Small intestine (tissue), 7 donors: ENCODE measurements at regions not wholly inside any gene's neighbourhood (a gene's known extent, or its start where the extent isn't known, plus 50 kb on each side); places are given as distances from the start of the nearest gene placed in this dataset.
A peak's percentile ranks its signal among the peaks of the same experiment; 100 is the strongest.

Source experiments
- DNase-seq, 2 donors: peaks; one replicate each; pipeline versions ENCODE4 v3.0.0 to v3.0.0-alpha.2; 2013
- FAIRE-seq: peaks from 2 replicates; lab custom pipeline; 2012; peaks lifted over from hg19 to GRCh38; lab: Jason Lieb, UNC
- H3K27ac ChIP-seq, 3 donors: one replicate each; pipeline ENCODE4 v1.5.1; 2013; ENCODE audit warnings: low read length in 2 of 3, mild to moderate bottlenecking in 2 of 3, control low read depth in 1 of 3, inconsistent platforms in 1 of 3, low read depth in 1 of 3, moderate library complexity in 1 of 3
- H3K27me3 ChIP-seq, 3 donors: one replicate each; pipeline ENCODE4 v1.6.1; 2013; ENCODE audit warnings: low read length in 3 of 3, inconsistent platforms in 1 of 3; ENCODE audit not compliant: control insufficient read depth in 3 of 3, insufficient read depth in 3 of 3
- H3K36me3 ChIP-seq, 3 donors: one replicate each; pipeline ENCODE4 v1.6.1; 2013; ENCODE audit warnings: low read length in 3 of 3, inconsistent platforms in 1 of 3, low read depth in 1 of 3, mild to moderate bottlenecking in 1 of 3, moderate library complexity in 1 of 3; ENCODE audit not compliant: control insufficient read depth in 3 of 3, insufficient read depth in 2 of 3
- H3K4me1 ChIP-seq, 3 donors: one replicate each; pipeline ENCODE4 v1.6.1; 2013; ENCODE audit warnings: low read length in 2 of 3, inconsistent platforms in 1 of 3, low read depth in 1 of 3, mild to moderate bottlenecking in 1 of 3, moderate library complexity in 1 of 3; ENCODE audit not compliant: control insufficient read depth in 3 of 3, insufficient read depth in 2 of 3
- H3K4me3 ChIP-seq, 3 donors: one replicate each; pipeline ENCODE4 v1.5.1; 2013; ENCODE audit warnings: low read length in 3 of 3, control low read depth in 1 of 3, inconsistent platforms in 1 of 3, low read depth in 1 of 3, mild to moderate bottlenecking in 1 of 3, moderate library complexity in 1 of 3
- H3K9me3 ChIP-seq, 2 donors: one replicate each; pipeline ENCODE4 v1.6.1; 2013; ENCODE audit warnings: low read depth in 1 of 2, low read length in 1 of 2; ENCODE audit not compliant: control insufficient read depth in 2 of 2, insufficient read depth in 1 of 2
- WGBS, 3 donors: extraction: QIAGEN DNeasy Blood & Tissue Kit; methylation state at CpG; one replicate each; pipeline ENCODE4 v1.1.7; 2013; 5-methylcytosine and 5-hydroxymethylcytosine counted together
- donor health status: healthy with polysubstance abuse.
- donor health status: control.
- donor health status: control.
- donor health status: Bipolar disorder and iron deficiency.
- donor health status: healthy.

DNA sequence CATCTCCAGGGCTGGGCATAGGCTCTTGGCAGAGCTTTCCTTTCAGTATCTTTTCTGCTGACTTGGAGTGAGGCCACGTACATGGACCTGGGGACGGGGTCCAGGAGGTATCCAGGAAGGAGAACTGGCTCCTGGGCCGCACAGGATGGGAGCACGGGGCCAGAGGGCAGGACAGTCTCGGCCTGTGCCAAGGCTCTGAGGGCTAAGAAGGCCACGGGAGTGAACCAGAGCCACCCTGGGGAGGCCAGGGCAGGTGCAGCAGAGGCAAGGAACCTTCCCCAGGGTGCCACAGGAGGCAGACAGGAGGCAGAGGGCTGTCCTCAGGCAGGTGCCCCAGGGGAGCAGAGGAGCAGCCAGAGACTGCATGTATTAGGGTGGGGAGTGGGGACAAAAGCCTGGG is 50.3 kb downstream of the PLXNA1 start:
- DNase-seq (no peak), FAIRE-seq (no peak)
- H3K27ac ChIP-seq, result no peak overlapping the region
- H3K4me3 ChIP-seq, result no peak overlapping the region
- peaks cover 0 to 77% (median 3%) of the 10 kb centered on the region in 3 donors for H3K36me3 ChIP-seq
- H3K27me3 ChIP-seq, result no peaks in the 10 kb centered on the region
- peaks cover 0 to 10% (median 2%) of the 10 kb centered on the region in 3 donors for H3K4me1 ChIP-seq
- 60 to 87% (median 73%) methylated on average over 6 of the region's 6 CpGs for WGBS, 3 donors
- H3K9me3 ChIP-seq, result no peaks in the 10 kb centered on the region

DNA sequence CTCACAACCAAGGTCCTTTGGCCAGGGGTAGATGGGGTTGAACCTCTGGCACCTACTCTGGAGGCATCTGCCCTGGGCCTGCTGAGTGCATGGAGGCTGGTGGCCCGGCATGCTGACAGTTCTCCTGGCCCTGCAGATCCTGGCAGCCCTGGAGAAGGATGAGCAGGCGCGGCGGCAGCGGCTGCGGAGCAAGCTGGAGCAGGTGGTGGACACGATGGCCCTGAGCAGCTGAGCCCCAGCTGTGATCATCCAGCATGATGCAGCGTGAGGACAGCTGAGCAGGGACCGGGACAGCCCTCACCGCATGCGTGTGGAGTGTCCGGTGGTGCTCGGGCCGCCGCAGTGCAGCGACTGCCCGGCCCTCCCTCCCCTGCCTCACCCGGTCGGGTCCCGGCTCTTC is 50.9 kb downstream of the PLXNA1 start:
- Histone ChIP-seq H3K4me3 (no peak overlapping the region), H3K4me1 (peaks cover 0 to 7% (median 2%) of the 10 kb centered on the region in 3 donors), H3K36me3 (peaks cover 0 to 71% (median 3%) of the 10 kb centered on the region in 3 donors), H3K27ac (no peak overlapping the region), H3K27me3 (no peaks in the 10 kb centered on the region), H3K9me3 (no peaks in the 10 kb centered on the region)
- FAIRE-seq, result no peak
- 90 to 94% (median 92%) methylated on average over 20 of the region's 20 CpGs for whole genome bisulfite sequencing, 3 donors
- no peak for DNase-seq

- Histone ChIP-seq H3K4me1 (peaks cover 0 to 7% (median 2%) of the 10 kb centered on the region in 3 donors), H3K36me3 (peaks cover 0 to 65% (median 3%) of the 10 kb centered on the region in 3 donors), H3K27ac (no peak overlapping the region), H3K9me3 (no peaks in the 10 kb centered on the region), H3K4me3 (no peak overlapping the region), H3K27me3 (no peaks in the 10 kb centered on the region)
- FAIRE-seq (no peak), DNase-seq (no peak)
- 92 to 97% (median 96%) methylated on average over 29 to 30 of the region's 30 CpGs for WGBS, 3 donors
These were observed 51.5 kb downstream of the PLXNA1 start for GRCh38 chr3:127034195-127034989.

GRCh38 chr3:127034990-127035652 is 52.2 kb downstream of the PLXNA1 start:
- Histone ChIP-seq H3K9me3 (no peaks in the 10 kb centered on the region), H3K36me3 (peaks cover 0 to 58% (median 3%) of the 10 kb centered on the region in 3 donors), H3K4me1 (peaks cover 0 to 7% (median 2%) of the 10 kb centered on the region in 3 donors), H3K27me3 (no peaks in the 10 kb centered on the region), H3K27ac (no peak overlapping the region), H3K4me3 (no peak overlapping the region)
- FAIRE-seq, result no peak
- DNase-seq, result no peak
- 88 to 90% (median 88%) methylated on average over 13 of the region's 13 CpGs for WGBS, 3 donors

GRCh38 chr3:127035677-127036076 is 52.8 kb downstream of the PLXNA1 start:
- H3K27ac ChIP-seq, result peak overlapping the region; percentile 24 to 46 (median 25)
- WGBS, 3 donors, result 8 to 38% (median 30%) methylated on average over 10 of the region's 10 CpGs
- no peaks in the 10 kb centered on the region for H3K27me3 ChIP-seq
- peaks cover 0 to 52% (median 3%) of the 10 kb centered on the region in 3 donors for H3K36me3 ChIP-seq
- H3K4me3 ChIP-seq, result no peak overlapping the region
- peak; percentile 70 to 97 for DNase-seq
- H3K4me1 ChIP-seq, result peaks cover 0 to 5% (median 2%) of the 10 kb centered on the region in 3 donors
- no peaks in the 10 kb centered on the region for H3K9me3 ChIP-seq
- FAIRE-seq, result no peak

GRCh38 chr3:127036209-127037020 is 53.5 kb downstream of the PLXNA1 start:
- peaks cover 0 to 5% (median 2%) of the 10 kb centered on the region in 3 donors for H3K4me1 ChIP-seq
- FAIRE-seq (no peak), DNase-seq (peak; percentile 32 to 64)
- no peaks in the 10 kb centered on the region for H3K9me3 ChIP-seq
- H3K36me3 ChIP-seq, result peaks cover 0 to 45% (median 3%) of the 10 kb centered on the region in 3 donors
- 78 to 85% (median 84%) methylated on average over 22 to 28 of the region's 28 CpGs for WGBS, 3 donors
- H3K4me3 ChIP-seq, result no peak overlapping the region
- H3K27me3 ChIP-seq, result no peaks in the 10 kb centered on the region
- peak overlapping the region; percentile 24 to 46 (median 25) for H3K27ac ChIP-seq

- Histone ChIP-seq H3K27ac (no peak overlapping the region), H3K4me1 (peaks cover 0 to 5% (median 2%) of the 10 kb centered on the region in 3 donors), H3K27me3 (no peaks in the 10 kb centered on the region), H3K4me3 (no peak overlapping the region), H3K36me3 (peaks cover 0 to 39% (median 3%) of the 10 kb centered on the region in 3 donors), H3K9me3 (no peaks in the 10 kb centered on the region)
- DNase-seq, result no peak
- no peak for FAIRE-seq
- WGBS, 3 donors, result 84 to 89% (median 84%) methylated on average over 16 of the region's 16 CpGs
These were observed 54.1 kb downstream of the PLXNA1 start for GRCh38 chr3:127037021-127037400.

DNA sequence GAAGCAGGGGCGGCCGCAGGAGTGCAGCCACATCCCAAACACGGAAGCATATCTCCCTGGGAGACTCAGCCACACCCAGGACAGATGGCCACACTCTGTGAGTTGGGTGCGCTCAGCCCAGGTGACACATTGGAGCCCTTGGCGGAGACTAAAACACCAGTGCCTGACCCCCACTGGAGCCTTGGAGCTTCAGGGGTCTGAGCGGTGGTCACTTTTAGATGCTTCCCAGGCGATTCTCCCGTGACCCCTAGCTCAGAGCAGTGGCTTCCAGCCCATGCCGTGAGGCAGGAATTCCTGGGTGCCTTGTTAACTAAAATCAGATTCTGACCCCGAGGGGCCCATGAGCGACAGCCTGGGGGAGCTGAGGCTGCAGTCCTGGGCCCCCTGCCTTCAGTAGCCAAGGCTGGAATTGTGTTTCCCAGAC is 54.5 kb downstream of the PLXNA1 start:
- H3K27me3 ChIP-seq, result no peaks in the 10 kb centered on the region
- no peaks in the 10 kb centered on the region for H3K9me3 ChIP-seq
- H3K4me3 ChIP-seq, result no peak overlapping the region
- peaks cover 0 to 35% (median 3%) of the 10 kb centered on the region in 3 donors for H3K36me3 ChIP-seq
- H3K27ac ChIP-seq, result no peak overlapping the region
- DNase-seq (peak; percentile 47 to 86), FAIRE-seq (no peak)
- peaks cover 0 to 5% (median 2%) of the 10 kb centered on the region in 3 donors for H3K4me1 ChIP-seq
- 47 to 71% (median 59%) methylated on average over 11 of the region's 11 CpGs for WGBS, 3 donors
